Activated naive CD8-positive, alpha-beta T cell treated with anti-CD3 and anti-CD28 coated beads, Interleukin-2, amount 50 U/mL, for 16 hours (primary cell): ENCODE measurements at regions not wholly inside any gene's neighbourhood (a gene's known extent, or its start where the extent isn't known, plus 50 kb on each side); places are given as distances from the start of the nearest gene placed in this dataset.

Experiments used
- DNase-seq: peaks from one replicate; pipeline ENCODE4 v3.0.0-alpha.2; 2020; ENCODE audit warnings: low read depth, low spot score

DNA sequence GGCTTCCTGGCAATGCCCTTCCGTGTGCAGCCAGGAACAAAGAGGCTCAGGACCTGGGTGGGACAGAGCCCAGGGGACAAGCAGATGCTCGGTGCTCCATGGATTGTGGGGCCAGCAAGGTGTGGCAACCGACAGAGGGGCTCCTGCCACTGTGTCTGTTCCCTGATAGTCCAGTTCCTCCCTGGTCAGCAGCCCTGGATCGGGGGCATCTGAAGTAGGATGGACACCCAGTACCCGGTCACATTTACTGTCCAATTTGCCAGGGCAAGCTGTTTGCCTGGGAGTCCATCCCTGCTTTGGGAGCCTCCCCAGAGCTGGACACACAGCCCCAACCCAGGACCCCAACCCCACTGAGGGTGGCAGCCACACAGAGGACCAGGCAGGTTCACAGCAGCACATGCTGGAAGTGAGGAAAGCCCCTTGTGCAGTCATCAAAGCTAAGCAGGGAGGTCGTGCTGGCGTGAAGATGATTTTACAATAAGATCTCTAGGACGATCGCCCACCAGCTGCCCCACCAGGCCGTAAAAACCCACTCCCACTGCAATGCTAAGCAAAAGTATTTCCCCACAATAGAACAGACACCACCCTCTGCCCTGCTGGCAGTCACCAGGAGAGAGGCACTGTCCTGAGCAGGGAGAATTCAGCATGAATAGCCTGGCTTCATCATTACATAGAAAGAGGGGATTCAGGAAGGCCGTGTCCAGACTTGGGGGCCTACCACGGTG is 141.7 kb downstream of the NDUFA10 start:
- no peak for DNase-seq

DNA sequence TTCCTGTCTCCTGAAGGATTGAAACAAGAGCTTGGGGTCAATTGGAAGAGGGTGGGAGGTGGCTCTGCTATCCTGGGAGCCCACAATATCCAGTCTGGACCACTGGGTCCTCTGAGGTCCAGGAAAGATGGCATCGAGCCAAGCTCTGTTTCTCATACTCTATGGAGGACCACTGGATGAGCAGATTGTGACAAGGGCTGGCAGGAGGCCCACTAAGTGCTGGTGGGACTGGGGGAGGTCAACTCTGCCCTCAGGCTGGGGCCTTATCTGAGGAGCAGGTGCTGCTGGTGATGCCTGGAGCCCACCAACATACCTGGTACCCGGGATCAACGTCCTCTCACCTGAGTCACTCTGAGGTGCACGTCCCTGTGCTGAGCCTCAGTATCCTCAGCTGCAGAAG is 142.4 kb downstream of the NDUFA10 start:
- DNase-seq = no peak

DNA sequence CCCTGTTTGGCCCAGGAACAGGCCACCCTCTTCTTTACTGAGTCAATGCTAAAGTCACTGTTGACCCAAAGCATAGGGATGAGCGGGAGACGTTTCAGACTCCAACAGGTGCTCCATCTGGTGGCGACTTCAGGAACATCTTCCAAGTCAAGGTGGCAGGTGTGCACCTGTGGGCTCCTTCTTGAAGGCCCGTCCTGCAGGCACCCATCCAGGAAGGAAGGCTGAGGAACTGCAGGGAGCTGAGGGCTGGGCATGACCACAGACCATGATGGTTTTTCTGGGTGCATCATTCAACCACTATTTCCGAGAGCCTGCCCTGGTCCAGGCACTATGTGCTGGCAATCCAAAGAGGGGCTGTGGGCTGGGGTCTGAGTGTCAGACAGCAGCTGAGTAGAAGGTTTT is 142.8 kb downstream of the NDUFA10 start:
- DNase-seq = peak; percentile 15

DNA sequence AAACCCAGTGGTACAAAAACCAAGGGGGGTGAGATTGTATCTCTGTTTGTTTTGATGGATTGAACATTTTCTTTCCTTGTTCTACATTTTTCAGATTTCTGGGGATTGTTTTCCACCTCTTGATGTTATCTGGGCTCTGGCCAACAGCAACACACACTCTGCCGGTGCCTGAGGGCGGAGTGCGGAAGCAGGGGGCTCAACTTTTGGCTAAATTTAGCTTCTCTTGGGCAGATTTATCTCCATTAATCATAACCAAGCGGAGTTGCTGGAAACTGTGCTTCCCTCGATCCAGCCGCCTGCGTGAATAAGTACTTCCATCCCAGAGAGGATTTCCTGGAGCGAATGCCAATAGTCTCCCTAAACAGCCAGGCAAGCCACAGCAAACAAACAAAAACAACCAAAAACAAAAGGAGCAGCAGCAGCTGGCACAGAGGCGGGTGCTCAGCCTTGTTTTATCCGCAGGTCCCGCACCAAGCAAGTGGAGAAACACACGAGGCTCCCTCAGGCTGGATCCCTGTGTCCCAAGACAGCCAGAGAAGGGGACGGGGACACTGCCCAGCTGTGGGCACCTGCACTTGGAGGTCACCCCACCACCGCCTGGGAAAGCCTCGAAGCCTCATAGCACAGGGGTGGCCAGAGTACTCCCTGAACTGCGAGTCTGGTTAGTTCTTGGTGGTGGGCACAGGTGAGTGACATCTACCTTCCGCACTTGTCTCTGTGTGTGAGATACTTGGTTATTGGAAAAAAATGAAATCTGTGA is 143.4 kb downstream of the NDUFA10 start:
- DNase-seq = no peak

DNA sequence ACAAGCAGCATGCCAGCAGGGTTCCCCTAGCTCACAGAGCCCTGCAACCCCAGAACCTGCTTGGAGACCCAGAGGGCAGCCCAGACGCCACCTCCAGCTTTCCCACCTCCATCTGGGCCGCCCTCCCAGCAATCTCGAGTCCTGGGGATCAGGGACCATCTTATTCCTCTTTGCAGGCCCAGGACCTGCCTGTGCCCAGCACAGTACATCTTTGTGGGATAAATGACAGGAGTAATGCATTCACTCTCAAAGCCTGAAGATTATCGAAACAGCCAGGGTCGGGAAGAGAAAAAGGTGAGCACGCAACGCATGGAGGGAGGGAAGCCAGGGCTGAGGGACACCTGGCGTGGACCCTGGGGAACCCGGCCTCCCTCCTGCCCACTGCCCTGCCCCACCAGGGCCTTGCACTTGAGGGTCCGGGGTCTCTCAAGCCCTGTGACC is 144.1 kb downstream of the NDUFA10 start:
- DNase-seq = no peak

DNA sequence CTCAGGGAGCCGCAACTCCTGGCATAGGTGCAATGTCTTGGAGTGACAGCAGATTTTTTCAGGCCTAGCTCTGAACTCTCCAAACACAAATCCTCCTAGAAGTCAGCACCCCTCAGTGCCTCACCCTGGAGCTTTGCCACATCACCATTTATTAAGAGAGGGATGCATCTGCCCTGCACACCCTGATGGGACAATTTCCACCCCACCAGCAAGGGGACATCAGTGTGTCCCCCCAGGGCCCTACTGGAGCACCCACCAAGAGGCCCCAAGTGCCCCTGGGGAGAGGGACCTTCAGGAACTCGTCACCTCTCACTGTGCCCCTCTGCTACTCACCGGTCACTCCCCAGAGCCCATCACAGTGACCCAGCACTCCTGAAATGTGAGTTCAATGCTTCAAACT is 144.7 kb downstream of the NDUFA10 start:
- DNase-seq = no peak

DNA sequence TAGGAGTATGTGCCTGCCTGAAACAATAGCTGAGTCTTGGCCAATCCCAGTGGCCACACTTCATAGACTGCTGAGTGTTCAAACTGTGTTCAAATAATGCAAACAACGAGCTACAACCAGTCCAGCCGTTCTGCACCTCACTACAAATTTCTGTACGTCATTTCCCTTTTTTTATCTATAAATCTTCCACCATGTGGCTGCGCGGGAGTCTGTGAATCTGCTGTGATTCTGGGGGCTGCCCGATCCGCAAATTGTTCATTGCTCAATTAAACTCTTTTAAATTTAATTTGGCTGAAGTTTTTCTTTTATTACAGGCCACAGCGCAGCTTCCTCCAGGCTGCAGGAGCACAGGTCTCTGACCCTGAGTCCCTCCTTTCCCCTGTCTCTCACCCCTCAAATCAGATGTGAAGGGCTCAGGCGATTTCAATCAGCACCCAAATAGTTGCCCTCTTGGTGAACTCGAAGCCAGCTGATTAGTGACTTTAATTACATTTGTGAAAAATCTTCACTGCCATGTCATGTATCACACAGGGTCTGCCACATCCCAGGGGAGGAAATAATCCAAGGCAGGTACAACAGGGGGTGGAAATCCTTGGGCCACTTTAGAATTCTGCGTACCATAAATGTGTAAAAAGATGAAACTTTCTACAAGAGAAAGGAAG is 145.6 kb downstream of the NDUFA10 start:
- no peak for DNase-seq

DNA sequence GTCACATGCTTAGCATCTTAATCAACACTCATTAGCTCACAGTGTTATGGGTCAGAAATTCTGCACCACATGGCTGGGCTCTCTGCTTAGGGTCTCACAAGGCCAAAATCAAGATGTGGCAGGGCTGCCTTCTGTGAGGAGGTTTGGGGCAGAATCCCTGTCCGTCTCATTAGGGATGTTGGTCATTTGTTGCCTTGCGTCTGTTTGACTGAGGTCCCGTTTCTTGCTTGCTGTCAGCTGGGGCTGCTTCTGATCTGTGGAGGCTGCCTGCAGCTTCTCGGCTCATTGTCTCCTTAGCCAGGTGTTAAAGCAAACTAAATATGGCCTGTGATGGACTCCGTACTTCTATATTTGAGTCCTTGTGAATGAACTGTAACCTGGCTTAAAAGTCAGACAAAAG is 146.5 kb downstream of the NDUFA10 start:
- DNase-seq = no peak

DNA sequence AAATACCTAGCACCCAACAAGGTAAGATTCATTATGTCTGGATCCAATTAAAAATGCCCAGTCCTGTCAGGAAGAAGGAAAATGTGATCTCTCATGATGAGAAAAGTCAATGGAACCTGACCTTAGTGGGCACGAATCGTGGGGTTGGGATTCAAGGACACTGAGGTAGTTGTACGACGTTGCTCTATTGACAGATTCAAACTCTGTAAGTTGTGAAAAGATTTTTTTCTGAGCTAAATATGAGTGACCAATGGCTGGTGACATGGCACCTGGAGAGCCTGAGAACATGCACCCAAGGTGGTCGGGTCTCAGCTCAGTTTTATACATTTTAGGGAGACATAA is 148.2 kb downstream of the NDUFA10 start:
- DNase-seq = no peak

DNA sequence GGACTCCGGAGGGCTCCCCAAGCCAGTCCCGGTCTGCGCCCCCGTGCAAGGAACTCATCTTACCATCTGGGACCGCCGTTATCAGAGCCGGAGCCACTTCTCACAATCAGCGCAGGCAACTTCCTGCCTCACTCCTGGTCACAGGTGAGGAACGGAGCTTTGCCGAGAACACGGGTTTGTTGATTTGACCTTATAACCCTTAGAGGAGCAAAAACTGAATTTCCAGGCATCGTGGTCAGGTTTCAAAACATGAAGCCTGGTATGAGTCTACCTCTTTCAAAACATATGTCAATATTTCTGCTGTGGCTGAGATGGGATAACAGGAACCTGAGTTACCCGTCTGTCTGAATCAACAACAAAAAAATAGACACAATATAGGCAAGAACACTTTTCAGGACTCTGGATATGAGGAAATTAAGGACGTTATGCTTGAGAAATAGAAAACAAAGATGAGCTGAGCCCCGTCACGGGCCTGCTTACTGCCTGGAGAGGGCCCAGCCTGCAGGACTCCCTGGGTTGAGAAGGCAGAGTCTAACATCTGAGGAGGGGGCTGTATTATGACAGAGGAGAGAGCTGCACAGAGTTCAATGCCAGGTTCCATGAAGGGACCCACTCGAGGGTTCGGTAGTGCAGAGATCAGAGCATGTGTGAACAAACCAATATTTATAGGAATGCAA is 148.7 kb downstream of the NDUFA10 start:
- no peak for DNase-seq

DNA sequence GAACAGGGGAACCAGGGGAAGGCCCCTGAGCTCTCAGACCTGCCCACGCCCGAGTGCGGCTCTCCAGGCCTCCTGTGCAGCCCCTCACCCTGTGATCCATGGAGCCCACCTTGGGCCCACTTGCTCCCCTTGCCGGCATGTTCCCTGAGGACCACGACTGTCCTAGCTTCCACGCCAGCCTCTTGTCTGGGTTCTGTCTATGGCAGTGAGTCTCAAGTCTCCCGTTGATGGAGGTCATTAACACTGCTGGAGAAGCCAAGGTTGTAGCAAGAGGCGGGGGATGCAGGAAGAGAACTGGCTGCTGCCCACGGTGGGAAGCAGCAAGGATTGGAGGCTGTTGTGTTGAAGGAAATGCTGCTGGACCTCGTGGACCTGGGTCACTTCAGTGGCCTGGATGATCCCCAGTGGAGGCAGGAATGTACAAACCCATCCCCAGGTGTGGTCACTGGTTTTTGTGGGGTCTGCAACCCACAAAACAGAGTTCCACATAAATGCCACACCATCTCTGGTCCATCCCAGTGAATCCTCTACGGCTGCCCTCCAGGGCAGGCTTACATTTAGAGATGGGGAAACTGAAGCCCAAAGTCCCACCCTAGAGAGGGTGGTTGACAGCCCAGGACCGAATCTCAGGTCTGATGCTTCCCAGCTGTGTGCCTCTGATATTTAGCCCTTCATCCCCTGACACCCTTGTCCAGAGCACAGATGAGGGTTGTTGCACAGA is 150.3 kb downstream of the NDUFA10 start:
- DNase-seq = no peak

DNA sequence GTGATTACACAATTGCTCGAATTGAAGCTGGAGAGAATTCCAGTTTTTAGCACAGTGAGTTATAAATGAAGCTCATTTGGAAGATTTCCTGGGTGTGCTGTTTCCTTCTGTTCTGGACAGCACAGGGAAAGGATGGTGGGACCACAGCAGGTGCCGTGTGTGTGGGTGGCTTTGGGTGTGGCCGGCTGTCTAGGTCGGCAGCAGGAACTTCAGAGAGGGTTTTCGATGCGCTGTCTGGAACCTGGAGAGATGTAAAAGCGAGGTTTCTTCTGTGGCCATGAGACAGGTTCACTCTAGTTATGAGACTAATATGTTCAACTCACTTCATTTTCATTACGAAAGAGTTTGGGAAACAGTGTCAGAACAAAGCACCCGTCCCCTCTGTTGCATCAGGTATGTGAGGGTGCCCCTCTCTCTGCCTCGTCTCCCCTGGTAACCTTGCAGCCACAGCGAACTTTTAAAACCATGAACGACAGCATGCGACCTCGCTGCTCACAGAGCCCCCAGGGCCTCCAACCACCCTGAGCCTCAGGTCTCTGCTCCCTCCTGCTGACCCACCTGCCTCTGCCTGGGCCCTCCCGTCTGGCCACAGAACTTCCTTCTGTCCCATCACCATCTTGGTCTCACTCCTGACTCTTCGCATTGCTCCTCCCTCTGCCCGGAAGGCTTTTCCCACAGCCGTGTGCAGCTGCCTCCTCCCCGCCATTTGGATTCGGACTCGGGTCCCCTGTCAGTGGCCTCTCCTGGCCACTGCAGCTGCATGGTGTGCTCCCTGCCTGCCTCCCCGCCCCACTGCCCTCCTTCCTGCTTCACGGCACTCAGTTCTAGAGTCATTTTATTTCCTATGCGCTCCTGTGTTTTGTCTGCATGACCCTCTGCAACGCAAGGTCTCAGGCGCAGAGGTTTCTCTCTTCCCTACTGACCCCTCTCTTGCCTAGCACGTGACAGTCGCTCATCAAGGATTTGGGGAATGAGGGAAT is 151.2 kb downstream of the NDUFA10 start:
- no peak for DNase-seq

DNA sequence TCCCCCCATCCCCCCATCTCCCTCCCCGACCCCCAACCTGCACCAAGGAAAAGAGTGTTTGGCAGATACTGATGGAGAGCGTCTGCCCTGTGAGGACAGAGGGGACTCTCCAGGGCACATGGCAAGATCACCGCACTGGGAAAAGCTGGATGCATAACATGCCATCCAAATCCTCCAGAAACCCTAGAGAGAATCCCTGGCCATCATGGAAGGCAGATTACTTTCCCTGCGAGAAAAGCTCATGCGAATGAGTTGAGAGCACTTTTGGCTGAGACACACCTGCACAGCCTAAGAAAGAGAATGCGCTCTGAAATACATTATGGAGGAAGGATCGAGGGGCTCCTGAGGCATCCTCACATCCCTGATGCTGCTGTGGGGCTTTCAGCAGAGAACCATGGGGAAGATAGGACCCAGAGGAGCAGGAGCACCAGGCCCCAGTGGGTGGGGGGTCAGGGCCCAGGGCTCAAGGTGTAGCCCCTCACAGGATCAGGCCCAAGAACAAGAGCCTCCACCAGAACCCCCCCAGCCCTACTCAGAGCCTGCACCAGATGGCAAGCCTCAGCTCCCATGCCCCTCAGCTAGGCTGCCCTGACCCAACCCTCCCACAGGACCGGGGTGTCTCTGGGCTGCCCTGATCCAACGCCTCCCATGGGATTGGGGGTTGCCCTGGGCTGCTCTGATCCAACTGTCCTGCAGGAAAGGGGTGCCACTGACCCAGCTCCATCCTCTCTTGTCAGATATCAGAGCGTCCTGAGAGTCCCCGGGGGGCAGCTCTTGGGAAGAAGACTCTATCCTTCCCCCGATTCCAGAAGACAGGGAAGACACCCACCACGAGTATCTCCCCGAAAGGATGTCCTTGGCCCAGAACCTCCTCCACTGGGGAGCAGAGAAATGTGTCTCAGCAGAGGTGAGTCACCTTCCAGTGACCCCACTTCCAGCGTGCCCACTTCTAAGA is 153.4 kb downstream of the NDUFA10 start:
- DNase-seq = no peak

DNA sequence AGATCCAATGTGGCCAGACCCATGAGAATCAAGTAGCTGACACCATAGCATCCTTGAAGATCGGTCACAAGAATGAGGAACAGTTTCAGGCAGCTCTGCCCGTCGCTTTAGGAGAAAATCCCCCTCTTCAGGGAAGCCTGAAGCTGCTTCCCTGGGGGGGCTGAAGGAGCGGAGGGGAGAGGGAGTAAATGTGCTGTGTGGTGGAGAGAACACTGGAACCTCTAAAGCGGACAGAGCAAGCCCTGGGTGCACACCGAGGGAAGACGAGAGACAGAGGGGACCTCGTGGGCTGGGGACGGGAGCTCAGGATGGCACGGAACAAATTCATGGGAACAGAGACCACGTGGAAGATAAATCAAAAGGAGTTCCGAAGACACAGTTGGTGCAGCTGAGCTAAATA is 154.3 kb downstream of the NDUFA10 start:
- DNase-seq = no peak

DNA sequence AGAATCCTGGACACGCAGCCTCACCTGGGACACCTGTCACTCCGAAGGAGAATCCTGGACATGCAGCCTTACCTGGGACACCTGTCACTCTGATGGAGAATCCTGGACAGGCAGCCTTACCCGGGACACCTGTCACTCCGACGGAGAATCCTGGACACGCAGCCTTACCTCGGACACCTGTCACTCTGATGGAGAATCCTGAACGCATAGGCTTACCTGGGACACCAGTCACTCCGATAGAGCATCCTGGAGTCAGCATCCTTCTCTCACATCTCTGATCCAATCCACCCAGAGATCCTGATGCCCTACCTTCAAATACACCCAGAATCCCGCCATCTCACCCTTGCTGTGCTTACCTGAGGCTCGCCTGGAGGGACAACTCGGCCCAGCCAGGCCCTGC is 154.9 kb downstream of the NDUFA10 start:
- DNase-seq = no peak

DNA sequence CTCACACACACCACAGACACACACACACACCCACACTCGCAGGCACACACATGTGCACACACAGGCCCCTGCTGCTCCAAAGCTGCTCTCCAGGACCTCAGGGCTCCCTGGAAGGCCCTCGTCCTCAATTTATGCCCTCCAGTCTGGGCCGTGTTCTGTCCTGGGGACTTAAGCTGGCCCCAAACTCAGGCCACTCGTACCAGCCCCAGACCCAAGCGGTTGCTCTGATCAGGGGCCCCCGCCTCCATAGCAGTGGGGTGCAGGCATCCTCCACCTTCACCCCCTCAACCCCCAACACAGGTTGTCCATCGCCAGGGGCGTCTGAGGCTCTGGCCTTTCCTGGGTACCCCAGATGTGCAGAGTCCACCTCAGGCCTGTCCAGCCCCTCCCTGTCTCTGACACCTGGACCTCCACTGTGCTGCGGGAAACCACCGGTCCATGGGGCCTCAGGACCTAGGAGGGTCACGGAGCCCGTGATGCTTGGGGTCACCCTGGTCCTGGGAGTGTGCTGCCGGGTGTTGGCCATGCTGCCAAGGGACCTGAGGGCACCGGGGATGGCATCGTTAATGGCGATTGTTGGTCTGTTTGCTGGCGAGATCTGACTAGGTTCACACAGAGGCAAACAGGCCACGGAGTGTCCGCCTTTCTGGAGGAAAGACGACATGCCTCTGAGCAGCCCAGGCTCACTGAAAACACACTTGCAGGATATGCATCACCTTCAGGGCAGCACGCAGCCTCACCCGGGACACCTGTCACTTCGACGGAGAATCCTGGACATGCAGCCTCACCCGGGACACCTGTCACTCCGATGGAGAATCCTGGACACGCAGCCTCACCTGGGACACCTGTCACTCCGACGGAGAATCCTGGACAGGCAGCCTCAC is 155.6 kb downstream of the NDUFA10 start:
- no peak for DNase-seq

DNA sequence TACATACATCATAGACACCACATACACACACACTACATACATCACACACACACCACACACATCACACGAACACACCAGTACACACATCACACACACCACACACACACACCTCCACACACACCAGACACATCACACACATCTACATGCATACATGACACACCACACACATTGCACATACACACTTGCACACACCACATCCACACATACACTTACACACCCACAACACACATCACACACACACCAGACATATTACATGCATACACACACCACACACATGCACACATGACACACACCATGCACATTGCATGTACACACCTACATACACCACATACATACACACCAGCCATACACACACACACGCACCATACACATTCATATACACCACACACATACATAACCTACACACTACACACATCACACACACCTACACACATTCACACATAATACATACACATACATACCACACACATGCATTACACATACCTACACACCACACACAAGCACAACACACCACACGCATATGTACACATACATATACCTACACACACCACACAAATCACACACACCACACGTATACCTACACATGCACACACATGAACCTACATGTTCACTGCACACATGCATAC is 156.5 kb downstream of the NDUFA10 start:
- DNase-seq = no peak

DNA sequence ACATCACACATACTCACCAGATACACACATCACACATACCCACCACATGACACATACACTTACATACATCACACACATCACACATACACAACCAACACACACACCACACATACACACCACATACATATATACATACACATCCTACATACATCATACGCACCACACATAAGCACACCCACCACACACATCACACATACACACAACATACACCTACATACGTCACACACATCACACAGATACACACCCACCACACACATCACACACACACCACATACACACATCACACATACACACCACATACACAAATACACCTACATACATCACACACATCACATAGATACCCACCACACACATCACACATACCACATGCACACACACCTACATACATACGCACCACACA is 158.4 kb downstream of the NDUFA10 start:
- no peak for DNase-seq
